ENCODE measurements at regions not wholly inside any gene's neighbourhood (a gene's known extent, or its start where the extent isn't known, plus 50 kb on each side); places are given as distances from the start of the nearest gene placed in this dataset.

- Histone ChIP-seq H3K9me3 (ENCODE audit: control insufficient read depth, low read depth, low read length) (no peaks in the 10 kb centered on the region), H3K79me2 (ENCODE audit: control insufficient read depth, insufficient read depth, low read length) (no peaks in the 10 kb centered on the region), H3K27ac (ENCODE audit: control insufficient read depth, insufficient read depth, low read length) (no peak overlapping the region), H3K27me3 (ENCODE audit: control insufficient read depth, extremely low read depth, insufficient read depth, low read length) (no peaks in the 10 kb centered on the region), H2AFZ (ENCODE audit: control insufficient read depth, low read length) (no peak overlapping the region), H3K36me3 (ENCODE audit: control insufficient read depth in 2 of 2, extremely low read depth in 1 of 2, insufficient read depth in 2 of 2, low read length in 2 of 2) (no peaks in the 10 kb centered on the region), H3K9ac (ENCODE audit: control insufficient read depth, extremely low read depth, insufficient read depth, low read length) (no peak overlapping the region), H3K4me1 (ENCODE audit: control insufficient read depth, extremely low read depth, insufficient read depth, low read length) (no peaks in the 10 kb centered on the region), H4K20me1 (ENCODE audit: control insufficient read depth, extremely low read depth, insufficient read depth, low read length) (no peaks in the 10 kb centered on the region), H3K4me3 (ENCODE audit: control insufficient read depth in 2 of 3, extremely low read depth in 1 of 3, insufficient read depth in 2 of 3, low read depth in 1 of 3, low read length in 3 of 3) (no peak overlapping the region), H3K9me1 (ENCODE audit: control insufficient read depth, extremely low read depth, insufficient read depth, low read length) (no peaks in the 10 kb centered on the region), H3K4me2 (ENCODE audit: control insufficient read depth, extremely low read depth, insufficient read depth, low read depth, low read length) (no peak overlapping the region)
- dilution Hi-C loops (cut with MboI; ENCODE audit: extremely low pct_ligation_motif_present, low sequenced_read_pairs): no loop called here
- TF ChIP-seq CTCF (optimal IDR thresholded peaks at IDR 0.05 in 1 of 3, IDR thresholded peaks at IDR 0.05 in 1 of 3, conservative IDR thresholded peaks at IDR 0.05 in 1 of 3; ENCODE audit: extremely low read depth in 1 of 3, insufficient read depth in 2 of 3, low read length in 3 of 3): no peak
- TF ChIP-seq EZH2 (IDR thresholded peaks at IDR 0.05; ENCODE audit: low read length): no peak
- FAIRE-seq (no peak), DNase-seq (ENCODE audit: low read depth, low spot score) (no peak)
Observed at GRCh38 chr13:23074075-23074828, 106.5 kb upstream of the SGCG start.

- Histone ChIP-seq H3K4me2 (ENCODE audit: control insufficient read depth, extremely low read depth, insufficient read depth, low read depth, low read length) (no peak overlapping the region), H3K36me3 (ENCODE audit: control insufficient read depth in 2 of 2, extremely low read depth in 1 of 2, insufficient read depth in 2 of 2, low read length in 2 of 2) (no peaks in the 10 kb centered on the region), H2AFZ (ENCODE audit: control insufficient read depth, low read length) (no peak overlapping the region), H4K20me1 (ENCODE audit: control insufficient read depth, extremely low read depth, insufficient read depth, low read length) (no peaks in the 10 kb centered on the region), H3K27me3 (ENCODE audit: control insufficient read depth, extremely low read depth, insufficient read depth, low read length) (no peaks in the 10 kb centered on the region), H3K27ac (ENCODE audit: control insufficient read depth, insufficient read depth, low read length) (no peak overlapping the region), H3K9me1 (ENCODE audit: control insufficient read depth, extremely low read depth, insufficient read depth, low read length) (no peaks in the 10 kb centered on the region), H3K9me3 (ENCODE audit: control insufficient read depth, low read depth, low read length) (peaks cover 3% of the 10 kb centered on the region), H3K4me3 (ENCODE audit: control insufficient read depth in 2 of 3, extremely low read depth in 1 of 3, insufficient read depth in 2 of 3, low read depth in 1 of 3, low read length in 3 of 3) (no peak overlapping the region), H3K9ac (ENCODE audit: control insufficient read depth, extremely low read depth, insufficient read depth, low read length) (no peak overlapping the region), H3K4me1 (ENCODE audit: control insufficient read depth, extremely low read depth, insufficient read depth, low read length) (no peaks in the 10 kb centered on the region), H3K79me2 (ENCODE audit: control insufficient read depth, insufficient read depth, low read length) (no peaks in the 10 kb centered on the region)
- no peak for DNase-seq (ENCODE audit: low read depth, low spot score)
- no peak for FAIRE-seq
- dilution Hi-C loops (cut with MboI; ENCODE audit: extremely low pct_ligation_motif_present, low sequenced_read_pairs): no loop called here
- TF ChIP-seq EZH2 (IDR thresholded peaks at IDR 0.05; ENCODE audit: low read length): no peak
- no peak for TF ChIP-seq CTCF (optimal IDR thresholded peaks at IDR 0.05 in 1 of 3, IDR thresholded peaks at IDR 0.05 in 1 of 3, conservative IDR thresholded peaks at IDR 0.05 in 1 of 3; ENCODE audit: extremely low read depth in 1 of 3, insufficient read depth in 2 of 3, low read length in 3 of 3)
Observed at GRCh38 chr13:23081220-23081619, 99.6 kb upstream of the SGCG start.

Measured in keratinocyte (primary cell).